Activated T-cell treated with anti-CD3 and anti-CD28 coated beads, Interleukin-2, amount 50 U/mL, for 4 hours (primary cell): ENCODE measurements at regions not wholly inside any gene's neighbourhood (a gene's known extent, or its start where the extent isn't known, plus 50 kb on each side); places are given as distances from the start of the nearest gene placed in this dataset.
A peak's percentile ranks its signal among the peaks of the same experiment; 100 is the strongest.

Experiments used
- ATAC-seq, 2 donors: fragments of 200-7000 bp; cut with Tn5 transposase; one replicate each; pipeline ENCODE4 v1.10.0; 2021
- DNase-seq: peaks from one replicate; pipeline ENCODE4 v3.0.0-alpha.2; 2020
- H3K27me3 Mint-ChIP-seq: one replicate; pipeline ENCODE4 v1.8.0; 2021; ENCODE audit warnings: low read depth, mixed read lengths
- H3K36me3 Mint-ChIP-seq: one replicate; pipeline ENCODE4 v1.8.0; 2022; ENCODE audit warnings: mixed read lengths; ENCODE audit not compliant: insufficient read depth
- H3K4me1 Mint-ChIP-seq: one replicate; pipeline ENCODE4 v1.8.0; 2021; ENCODE audit warnings: low read depth, mixed read lengths
- H3K4me3 Mint-ChIP-seq: one replicate; pipeline ENCODE4 v1.8.0; 2021; ENCODE audit warnings: mild to moderate bottlenecking, moderate library complexity, mixed read lengths
- H3K9me3 Mint-ChIP-seq: one replicate; pipeline ENCODE4 v1.8.0; 2021; ENCODE audit warnings: mixed read lengths

DNA sequence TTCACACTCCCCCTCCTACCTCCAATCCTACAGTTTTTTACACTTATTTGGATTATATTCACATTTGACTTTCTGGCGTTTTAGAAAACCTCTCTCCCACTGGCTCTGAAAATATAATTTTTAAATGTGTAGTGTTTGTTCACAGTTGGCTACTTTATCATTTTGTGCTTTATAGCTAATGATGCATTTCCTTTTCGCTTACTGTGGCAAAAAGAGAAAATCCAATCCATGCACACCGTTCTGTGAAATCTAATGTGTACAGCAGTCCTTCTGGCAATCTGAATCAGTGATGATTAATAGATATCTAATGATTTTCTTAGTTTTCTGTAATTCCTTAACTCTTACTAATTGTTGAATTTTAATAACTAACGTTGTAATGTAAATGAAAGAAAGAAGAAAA, 271.5 kb downstream of the ARAP2 start:
- Mint-ChIP-seq H3K4me1 (no peaks in the 10 kb centered on the region), H3K27me3 (no peaks in the 10 kb centered on the region), H3K4me3 (no peak overlapping the region), H3K9me3 (no peaks in the 10 kb centered on the region), H3K36me3 (no peaks in the 10 kb centered on the region)
- ATAC-seq (no peak), DNase-seq (no peak)

DNA sequence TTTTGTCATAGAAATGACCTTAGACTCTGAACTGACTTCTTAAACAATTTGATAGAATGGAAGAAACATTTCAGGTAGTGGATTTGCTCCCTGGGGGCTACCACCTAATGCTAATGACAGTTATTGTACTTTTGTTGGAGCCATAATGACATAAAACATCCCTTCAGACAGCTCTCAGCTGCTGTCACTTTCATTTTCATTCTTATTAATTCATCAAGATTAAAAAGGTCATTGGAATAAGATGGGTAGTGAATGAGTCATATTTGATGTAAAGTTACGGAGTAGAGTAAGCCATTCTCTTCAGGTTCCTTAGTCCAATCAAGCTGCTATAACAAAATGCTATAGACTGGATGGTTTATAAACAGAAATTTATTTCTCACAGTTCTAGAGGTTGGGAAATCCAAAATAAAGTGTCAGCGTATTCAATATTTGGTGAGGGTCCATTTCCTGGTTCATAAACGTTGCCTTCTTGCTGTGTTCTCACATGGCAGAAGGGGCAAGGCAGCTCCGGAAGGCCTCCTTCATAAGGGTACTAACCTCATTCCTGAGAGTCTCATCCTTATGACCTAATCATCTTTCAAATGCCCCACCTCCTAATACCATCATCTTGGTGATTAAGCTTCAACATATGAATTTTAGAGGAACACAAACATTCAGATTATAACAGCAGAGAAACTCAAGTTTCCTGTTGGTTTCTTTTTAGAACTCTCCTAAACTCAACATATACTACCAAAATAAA, 268.5 kb downstream of the ARAP2 start:
- Mint-ChIP-seq H3K9me3 (no peaks in the 10 kb centered on the region), H3K36me3 (no peaks in the 10 kb centered on the region), H3K4me1 (no peaks in the 10 kb centered on the region), H3K4me3 (no peak overlapping the region), H3K27me3 (no peaks in the 10 kb centered on the region)
- DNase-seq, result no peak
- peak; percentile 76 to 89 for ATAC-seq

DNA sequence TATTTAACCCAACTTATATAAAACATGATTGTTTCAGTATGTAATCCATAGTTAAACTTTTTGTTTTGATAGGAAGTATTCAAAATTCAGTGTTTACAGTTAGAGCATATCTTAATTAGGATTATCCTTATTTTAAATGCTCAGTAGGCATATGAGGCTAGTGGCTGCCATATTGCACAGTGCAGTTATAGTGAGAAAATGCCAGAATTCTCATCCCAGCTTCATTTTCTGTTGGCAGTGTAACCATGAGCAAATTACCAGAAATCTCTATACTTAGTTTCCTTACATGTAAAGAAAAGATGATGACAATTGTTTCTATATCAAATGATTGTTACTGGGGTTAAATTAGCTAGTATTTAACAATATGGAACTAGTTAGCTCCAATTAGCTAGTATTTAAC, 265.8 kb downstream of the ARAP2 start:
- no peaks in the 10 kb centered on the region for H3K27me3 Mint-ChIP-seq
- H3K36me3 Mint-ChIP-seq, result no peaks in the 10 kb centered on the region
- H3K4me1 Mint-ChIP-seq, result peaks cover 4% of the 10 kb centered on the region
- H3K4me3 Mint-ChIP-seq, result no peak overlapping the region
- DNase-seq (no peak), ATAC-seq (no peak)
- H3K9me3 Mint-ChIP-seq, result no peaks in the 10 kb centered on the region

DNA sequence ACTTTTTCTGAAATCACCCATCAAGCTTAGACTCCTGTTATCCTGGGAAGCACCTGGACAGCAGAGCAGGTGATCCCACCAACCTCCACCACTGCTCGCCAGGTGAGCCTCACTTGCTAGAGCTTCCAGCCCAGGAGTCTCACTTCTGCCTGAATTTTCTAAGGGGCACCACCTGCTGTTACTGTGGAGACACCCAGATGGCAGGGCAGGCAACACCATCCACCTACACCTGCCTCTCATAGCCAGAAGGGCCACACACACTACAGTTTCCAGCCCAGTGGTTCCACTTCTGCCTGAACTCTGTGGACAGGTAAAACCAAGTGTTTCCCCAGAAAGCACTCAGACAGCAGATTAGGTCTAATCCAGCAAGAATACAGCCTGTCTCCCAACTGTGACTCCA, 262.0 kb downstream of the ARAP2 start:
- Mint-ChIP-seq H3K27me3 (no peaks in the 10 kb centered on the region), H3K9me3 (peaks cover 8% of the 10 kb centered on the region)
- ATAC-seq, result no peak

DNA sequence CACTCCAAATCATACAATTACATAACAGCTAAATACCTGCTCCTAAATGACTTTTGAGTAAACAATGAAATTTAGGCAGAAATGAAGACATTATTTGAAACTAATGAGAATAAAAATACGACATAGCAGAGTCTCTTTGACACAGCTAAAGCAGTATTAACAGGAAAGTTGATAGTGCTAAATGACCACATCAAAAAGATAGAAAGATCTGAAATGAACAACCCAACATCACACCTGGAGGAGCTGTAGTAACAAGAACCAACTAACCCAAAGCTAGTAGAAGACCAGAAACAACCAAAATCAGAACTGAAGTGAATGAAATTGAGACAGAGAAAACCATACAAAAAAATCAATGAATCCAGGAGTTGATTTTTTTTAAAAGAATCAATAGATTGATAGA, 257.8 kb downstream of the ARAP2 start:
- H3K36me3 Mint-ChIP-seq, result no peaks in the 10 kb centered on the region
- ATAC-seq (no peak), DNase-seq (no peak)
- H3K4me3 Mint-ChIP-seq, result no peak overlapping the region
- H3K27me3 Mint-ChIP-seq, result no peaks in the 10 kb centered on the region
- H3K4me1 Mint-ChIP-seq, result peaks cover 1% of the 10 kb centered on the region
- H3K9me3 Mint-ChIP-seq, result peaks cover 15% of the 10 kb centered on the region

More for the DNA sequence above, 262.0 kb downstream of the ARAP2 start:
- no peak for DNase-seq
- H3K4me1 Mint-ChIP-seq, result peaks cover 4% of the 10 kb centered on the region
- H3K4me3 Mint-ChIP-seq, result no peak overlapping the region
- H3K36me3 Mint-ChIP-seq, result no peaks in the 10 kb centered on the region

DNA sequence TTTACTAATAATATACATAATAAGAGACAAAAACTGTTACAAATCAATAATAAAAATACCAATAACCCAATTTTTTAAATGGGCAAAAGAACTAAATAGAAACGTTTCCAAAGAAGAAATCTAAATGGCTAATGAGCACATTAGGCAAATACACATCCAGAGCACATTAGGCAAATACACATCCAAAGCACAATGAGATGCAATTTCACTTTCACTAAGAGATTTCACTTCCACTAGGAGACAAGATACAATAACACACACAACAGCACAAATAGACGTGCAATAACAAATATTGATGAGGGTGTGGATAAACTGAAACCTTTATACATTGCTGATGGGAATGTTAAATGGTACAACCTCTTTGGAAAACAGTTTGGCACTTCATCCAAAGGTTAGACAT, 250.7 kb downstream of the ARAP2 start:
- Mint-ChIP-seq H3K27me3 (no peaks in the 10 kb centered on the region), H3K4me1 (no peaks in the 10 kb centered on the region), H3K36me3 (no peaks in the 10 kb centered on the region), H3K9me3 (no peaks in the 10 kb centered on the region), H3K4me3 (no peak overlapping the region)
- no peak for ATAC-seq
- DNase-seq, result no peak

DNA sequence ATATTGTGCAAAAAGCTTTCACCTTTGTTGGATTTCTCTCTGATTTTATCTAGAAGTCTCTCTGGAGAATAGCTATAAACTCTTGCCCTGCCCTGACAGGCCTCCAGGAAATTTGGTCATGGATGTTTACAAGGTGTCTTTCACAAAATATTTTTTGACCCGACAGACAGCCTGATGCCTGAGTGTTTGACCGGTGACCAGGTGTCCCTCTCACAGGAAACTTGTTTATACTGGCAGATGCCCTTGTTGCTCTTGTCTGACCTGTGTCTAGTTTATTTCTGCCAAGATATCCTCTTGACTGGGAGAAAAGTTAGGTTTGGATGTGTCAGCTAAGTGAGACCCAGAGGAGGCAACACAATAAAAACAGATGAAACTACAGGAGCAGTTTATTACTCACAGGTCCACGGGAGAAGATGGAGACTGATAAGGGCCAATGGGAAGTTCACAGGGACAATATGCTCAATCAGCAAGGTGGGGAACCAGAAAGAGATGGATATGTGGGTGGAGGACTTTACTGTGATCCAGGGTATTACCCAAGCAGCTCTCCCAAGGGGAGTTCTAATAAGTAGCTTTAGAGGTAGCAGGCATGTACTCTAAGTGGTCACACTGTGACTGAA, 243.3 kb downstream of the ARAP2 start:
- H3K27me3 Mint-ChIP-seq, result no peaks in the 10 kb centered on the region
- H3K9me3 Mint-ChIP-seq, result peaks cover 5% of the 10 kb centered on the region
- ATAC-seq (no peak), DNase-seq (no peak)
- no peaks in the 10 kb centered on the region for H3K4me1 Mint-ChIP-seq
- H3K4me3 Mint-ChIP-seq, result no peak overlapping the region
- peaks cover 12% of the 10 kb centered on the region for H3K36me3 Mint-ChIP-seq

DNA sequence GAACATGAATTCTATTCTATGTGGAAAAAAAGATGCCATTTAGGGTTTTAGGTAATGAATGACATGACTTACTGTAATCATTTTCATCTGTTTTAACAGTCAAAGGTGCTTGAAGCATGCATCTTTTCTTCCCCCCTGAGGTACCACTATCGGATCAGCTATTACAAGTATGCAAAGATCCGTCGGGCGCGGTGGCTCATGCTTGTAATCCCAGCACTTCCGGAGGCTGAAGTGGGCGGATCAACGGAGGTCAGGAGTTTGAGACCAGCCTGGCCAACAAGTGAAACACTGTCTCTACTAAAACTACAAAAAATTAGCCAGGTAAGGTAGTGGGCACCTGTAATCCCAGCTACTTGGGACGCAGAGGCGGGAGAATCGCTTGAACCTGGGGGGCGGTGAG, 241.3 kb downstream of the ARAP2 start:
- no peak for ATAC-seq
- Mint-ChIP-seq H3K27me3 (no peaks in the 10 kb centered on the region), H3K4me1 (no peaks in the 10 kb centered on the region), H3K4me3 (no peak overlapping the region), H3K36me3 (peaks cover 15% of the 10 kb centered on the region), H3K9me3 (peaks cover 5% of the 10 kb centered on the region)
- no peak for DNase-seq

DNA sequence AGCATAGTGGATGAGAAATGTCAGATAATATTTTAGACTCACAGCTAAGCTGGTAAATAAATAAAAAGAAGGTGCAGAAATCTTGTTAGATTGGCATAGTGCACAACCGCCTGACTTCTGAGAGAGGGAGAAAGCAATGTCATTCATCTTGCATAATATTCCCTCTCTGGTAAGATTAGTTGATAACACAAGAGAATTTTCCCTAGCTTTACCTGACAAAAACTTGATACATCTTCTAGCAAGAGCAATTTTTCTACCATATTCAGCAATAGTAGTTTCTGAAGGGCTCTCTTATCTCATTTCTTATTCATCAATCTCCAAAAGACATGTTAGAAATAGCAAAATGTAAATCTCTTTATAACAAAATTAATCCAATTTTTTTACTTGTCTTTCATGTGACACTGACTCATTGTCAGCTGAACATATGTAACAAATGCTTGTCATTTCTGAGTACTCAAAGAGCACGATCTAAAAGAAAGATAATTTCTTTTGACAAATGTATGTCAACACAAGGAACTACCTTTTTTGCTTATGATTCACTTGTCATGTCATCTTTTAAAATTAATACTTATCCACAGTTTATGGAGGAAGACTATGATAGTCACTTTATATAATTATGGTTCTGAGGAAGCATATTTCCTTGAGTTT, 240.0 kb downstream of the ARAP2 start:
- DNase-seq (no peak), ATAC-seq (no peak)
- no peaks in the 10 kb centered on the region for H3K27me3 Mint-ChIP-seq
- no peak overlapping the region for H3K4me3 Mint-ChIP-seq
- H3K36me3 Mint-ChIP-seq, result peaks cover 15% of the 10 kb centered on the region
- H3K4me1 Mint-ChIP-seq, result no peaks in the 10 kb centered on the region
- peaks cover 9% of the 10 kb centered on the region for H3K9me3 Mint-ChIP-seq

DNA sequence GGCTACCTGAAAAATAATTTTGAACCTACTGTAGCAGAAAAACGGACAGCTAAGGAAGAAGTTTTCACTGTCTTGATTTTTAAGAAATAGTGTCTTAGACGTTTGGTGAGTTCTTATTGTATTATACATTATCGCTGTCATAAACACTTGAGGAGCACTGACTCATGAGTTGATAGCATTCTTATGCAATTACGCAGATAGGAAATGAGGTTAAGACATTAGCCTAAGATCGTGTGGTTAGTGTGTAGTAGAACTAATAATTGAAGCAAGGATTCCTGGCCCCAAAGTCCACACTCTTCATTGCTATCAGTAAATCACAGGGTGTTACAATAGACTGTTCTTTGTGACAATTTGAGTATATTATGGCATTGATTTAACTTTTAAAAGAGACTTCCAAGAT, 238.1 kb downstream of the ARAP2 start:
- ATAC-seq (no peak), DNase-seq (no peak)
- Mint-ChIP-seq H3K9me3 (peaks cover 5% of the 10 kb centered on the region), H3K4me3 (no peak overlapping the region), H3K27me3 (no peaks in the 10 kb centered on the region), H3K4me1 (no peaks in the 10 kb centered on the region), H3K36me3 (peaks cover 12% of the 10 kb centered on the region)

DNA sequence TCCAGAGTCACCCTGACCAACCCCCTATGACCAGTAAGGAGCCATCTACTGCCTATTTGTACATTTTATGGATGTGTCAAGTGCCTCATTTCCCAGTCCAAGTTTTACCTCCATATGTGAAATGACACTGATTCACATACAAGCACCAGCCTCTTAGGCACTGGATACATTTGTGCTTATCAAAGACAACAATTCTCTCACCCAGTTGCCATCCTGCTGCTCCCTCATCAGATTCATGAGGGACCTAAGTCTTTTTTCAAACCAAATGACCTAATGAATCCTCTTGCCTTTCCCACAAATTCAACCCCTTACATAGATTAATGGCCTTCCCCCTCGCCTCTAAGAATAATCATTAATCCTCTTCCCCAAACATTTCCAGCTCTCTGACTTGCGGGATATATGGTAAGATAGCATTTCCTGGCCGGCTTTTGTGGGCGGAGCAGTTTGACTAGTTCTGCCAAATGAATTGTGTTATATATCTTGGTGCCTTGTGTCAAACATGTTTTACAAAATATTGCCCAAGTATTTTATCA, 233.9 kb downstream of the ARAP2 start:
- no peak for DNase-seq
- ATAC-seq, result no peak
- H3K36me3 Mint-ChIP-seq, result peaks cover 7% of the 10 kb centered on the region
- H3K4me1 Mint-ChIP-seq, result no peaks in the 10 kb centered on the region
- no peak overlapping the region for H3K4me3 Mint-ChIP-seq
- no peaks in the 10 kb centered on the region for H3K27me3 Mint-ChIP-seq
- peaks cover 4% of the 10 kb centered on the region for H3K9me3 Mint-ChIP-seq

DNA sequence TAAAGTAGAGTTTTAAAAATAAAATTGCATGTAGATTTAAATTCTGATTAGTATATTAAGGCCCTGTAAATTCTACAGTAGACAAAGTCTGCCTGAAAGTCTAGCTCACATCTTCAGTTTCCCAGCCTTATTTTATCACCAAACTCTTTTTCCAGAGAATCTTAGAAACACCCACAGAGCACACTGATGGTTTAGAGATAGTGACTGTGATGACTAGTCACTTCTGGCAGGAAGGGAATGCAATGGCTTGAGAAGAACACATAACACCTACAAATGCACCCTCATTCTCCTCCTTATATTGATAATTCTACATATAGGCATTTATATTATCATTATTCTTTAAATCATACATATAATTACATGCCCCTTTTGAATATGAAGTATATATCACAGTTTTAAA, 232.9 kb downstream of the ARAP2 start:
- DNase-seq (no peak), ATAC-seq (no peak)
- Mint-ChIP-seq H3K4me3 (no peak overlapping the region), H3K27me3 (no peaks in the 10 kb centered on the region), H3K36me3 (no peaks in the 10 kb centered on the region), H3K4me1 (no peaks in the 10 kb centered on the region), H3K9me3 (peaks cover 4% of the 10 kb centered on the region)

DNA sequence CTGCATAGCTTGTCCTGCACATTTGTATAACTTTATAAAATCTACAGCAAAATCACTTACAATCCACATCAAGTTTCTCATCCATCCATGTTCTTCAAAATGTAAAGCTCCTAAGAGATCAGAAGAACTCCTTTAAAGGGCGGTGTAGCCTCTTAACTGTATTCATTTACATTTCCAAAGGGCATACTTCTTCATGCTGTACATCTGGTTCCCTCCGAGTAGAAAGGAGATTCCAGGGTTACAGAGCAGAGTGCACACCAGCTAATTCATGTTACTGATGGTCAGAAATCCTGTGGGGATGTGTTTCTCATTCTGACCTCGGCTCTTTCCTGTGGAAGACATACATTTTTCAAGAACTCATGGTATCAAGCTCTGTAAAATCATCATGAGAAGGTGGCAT, 231.8 kb downstream of the ARAP2 start:
- Mint-ChIP-seq H3K4me1 (no peaks in the 10 kb centered on the region), H3K27me3 (no peaks in the 10 kb centered on the region), H3K36me3 (no peaks in the 10 kb centered on the region), H3K9me3 (peaks cover 4% of the 10 kb centered on the region), H3K4me3 (no peak overlapping the region)
- no peak for ATAC-seq
- no peak for DNase-seq

DNA sequence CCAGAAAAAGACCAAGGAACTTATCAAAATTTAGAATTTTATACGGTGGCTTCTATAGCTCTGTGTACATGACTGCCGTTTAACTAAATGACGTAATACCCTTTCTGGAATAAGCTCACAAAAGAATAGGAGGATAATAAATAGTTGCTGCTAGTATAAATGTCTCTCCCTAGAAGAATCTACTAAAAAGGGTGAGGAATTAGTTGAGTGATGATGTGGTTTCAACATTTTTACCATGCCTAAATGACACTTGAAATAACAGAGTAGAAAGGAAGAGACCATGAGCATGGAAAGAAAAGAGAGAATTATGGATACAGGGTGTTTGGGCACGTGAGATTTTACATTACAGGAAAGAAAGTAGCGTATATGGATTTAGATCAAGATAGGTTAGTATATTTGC, 231.1 kb downstream of the ARAP2 start:
- Mint-ChIP-seq H3K9me3 (peaks cover 4% of the 10 kb centered on the region), H3K4me3 (no peak overlapping the region), H3K4me1 (no peaks in the 10 kb centered on the region), H3K27me3 (no peaks in the 10 kb centered on the region), H3K36me3 (no peaks in the 10 kb centered on the region)
- DNase-seq, result no peak
- no peak for ATAC-seq
